HG03095 (cell line): ENCODE measurements at regions not wholly inside any gene's neighbourhood (a gene's known extent, or its start where the extent isn't known, plus 50 kb on each side); places are given as distances from the start of the nearest gene placed in this dataset.

Source experiments
- ATAC-seq: cut with Tn5 transposase; IDR thresholded peaks from one replicate; pipeline ENCODE4 v1.9.1; 2021; ENCODE audit warnings: moderate library complexity; ENCODE audit not compliant: unreplicated experiment

DNA sequence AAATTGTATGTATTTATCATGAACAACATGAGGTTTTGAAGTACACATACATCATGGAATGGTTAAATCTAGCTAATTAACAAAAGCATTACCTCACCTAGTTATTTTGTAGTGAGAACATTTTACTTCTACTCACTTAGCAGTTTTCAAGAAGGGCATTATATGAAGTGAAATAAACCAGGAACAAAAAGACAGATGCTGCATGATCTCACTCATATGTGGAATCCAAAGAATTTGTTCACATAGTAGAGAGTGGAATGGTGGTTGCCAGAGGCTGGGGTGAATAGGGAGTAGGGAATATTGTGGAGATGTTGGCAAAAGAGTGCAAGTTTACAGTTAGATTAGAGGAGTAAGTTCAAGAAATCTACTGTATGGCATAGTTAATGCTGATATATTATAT is 292.0 kb downstream of the ASXL3 start:
- no peak for ATAC-seq

- ATAC-seq = no peak
Measured at GRCh38 chr18:33866386-33866785, 288.4 kb downstream of the ASXL3 start.

DNA sequence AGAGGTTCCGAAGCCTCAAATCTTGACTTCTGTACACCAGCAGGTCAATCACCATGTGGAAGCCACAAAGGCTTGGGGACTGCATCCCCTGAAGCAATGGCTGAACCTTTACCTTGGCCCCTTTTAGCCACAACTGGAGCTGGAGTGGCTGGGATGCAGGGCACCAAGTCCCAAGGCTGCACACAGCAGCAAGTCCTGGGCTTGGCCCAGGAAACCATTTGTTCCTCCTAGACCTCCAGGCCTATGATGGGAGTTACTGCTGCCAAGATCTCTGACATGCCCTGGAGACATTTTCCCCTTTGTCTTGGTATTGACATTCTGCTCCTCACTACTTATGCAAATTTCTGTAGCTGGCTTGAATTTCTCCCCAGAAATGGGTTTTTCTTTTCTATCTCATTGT is 285.9 kb downstream of the ASXL3 start:
- no peak for ATAC-seq

- ATAC-seq = no peak
Measured at GRCh38 chr18:33854827-33855139, 276.8 kb downstream of the ASXL3 start.

- no peak for ATAC-seq
Measured at GRCh38 chr18:33854086-33854826, 276.2 kb downstream of the ASXL3 start.

DNA sequence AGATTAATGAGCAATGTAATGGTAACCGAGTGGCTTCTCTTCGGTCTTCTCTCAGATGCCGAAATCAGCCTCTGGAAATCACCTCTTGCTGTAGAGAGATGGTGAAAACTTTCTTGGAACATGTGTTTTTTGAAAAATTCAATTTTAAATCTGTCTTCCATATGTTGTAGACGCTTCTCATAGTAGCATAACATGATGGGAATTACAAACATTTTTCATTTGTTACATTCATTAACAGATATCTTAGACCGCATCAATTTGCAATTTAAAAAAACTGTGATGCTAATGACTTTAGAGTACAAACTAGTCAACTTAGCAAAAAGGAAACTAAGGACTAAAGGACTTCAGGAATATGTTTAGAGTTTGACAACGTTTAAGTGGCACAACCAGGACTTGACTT is 275.2 kb downstream of the ASXL3 start:
- ATAC-seq = no peak

- ATAC-seq = no peak
Measured at GRCh38 chr18:33851546-33852078, 273.6 kb downstream of the ASXL3 start.

DNA sequence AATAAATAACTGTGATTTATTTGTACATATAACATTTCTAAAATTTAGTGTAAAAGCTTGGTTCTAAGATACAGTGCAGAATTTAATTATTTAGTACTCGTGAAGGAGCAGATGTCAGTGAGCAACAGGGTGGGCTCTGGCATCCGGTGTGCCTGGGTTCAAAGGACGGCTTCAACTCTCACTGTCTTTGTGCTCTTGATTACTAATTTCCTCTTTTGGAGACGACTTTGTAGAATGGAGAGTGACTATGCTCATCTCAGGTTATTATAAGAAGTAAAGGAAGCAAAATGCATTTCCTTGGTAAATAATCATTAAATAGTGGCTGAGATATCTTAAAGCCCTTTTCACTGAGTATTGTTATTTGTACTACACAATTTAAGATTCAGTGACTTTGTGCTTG is 271.7 kb downstream of the ASXL3 start:
- ATAC-seq = no peak

DNA sequence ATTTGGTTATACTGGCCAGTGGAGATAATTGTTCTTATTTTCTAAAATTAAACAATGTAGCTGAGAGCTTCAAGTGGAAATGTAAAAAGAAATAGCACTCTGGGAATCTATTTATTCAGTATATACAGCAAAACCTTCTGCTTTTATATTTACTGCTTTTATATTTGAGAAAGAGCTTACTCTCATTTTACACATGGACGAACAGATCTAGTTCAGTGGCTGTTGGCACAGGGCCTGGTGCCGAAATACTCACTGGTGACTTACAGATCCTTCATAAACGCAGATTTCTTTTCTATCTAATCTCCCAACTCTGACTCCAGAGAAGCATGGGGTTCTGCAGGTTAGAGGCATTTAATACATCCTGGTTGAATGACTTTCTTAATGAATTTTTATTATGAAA is 266.2 kb downstream of the ASXL3 start:
- ATAC-seq = no peak

DNA sequence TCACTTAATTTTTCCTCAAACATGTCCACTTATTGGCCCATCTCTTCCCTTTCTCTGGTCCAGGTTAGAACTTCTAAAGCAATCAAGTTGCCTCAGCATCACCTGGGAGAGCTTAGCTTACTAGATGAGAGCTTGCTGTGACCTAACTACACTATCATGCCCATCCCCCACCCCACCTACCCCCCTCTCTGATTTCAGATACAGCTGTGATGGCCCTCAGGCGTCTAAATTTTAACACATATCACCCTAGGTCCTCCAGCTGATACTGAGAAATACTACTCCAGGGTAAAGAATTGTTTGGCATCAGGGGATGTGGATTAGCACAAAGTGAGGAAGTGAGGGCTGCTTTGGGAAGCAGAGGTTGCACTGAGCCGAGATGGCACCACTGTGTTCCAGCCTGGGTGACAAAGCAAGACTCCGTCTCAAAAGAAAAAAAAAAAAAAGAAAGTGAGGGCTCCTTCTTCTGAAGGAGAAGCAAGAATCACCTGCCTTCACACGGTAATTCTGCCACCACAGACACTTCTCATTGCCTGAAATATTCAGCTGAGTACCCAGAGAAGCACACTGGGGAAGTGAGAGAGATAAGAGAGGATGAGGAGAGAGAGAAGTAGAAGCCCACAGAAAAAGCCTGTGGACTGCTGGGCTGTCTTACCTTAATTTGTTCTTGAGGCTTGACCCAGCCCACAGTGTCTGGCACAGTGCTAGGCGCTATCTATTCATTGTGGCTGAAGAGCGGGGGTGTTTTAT is 263.4 kb downstream of the ASXL3 start:
- no peak for ATAC-seq

DNA sequence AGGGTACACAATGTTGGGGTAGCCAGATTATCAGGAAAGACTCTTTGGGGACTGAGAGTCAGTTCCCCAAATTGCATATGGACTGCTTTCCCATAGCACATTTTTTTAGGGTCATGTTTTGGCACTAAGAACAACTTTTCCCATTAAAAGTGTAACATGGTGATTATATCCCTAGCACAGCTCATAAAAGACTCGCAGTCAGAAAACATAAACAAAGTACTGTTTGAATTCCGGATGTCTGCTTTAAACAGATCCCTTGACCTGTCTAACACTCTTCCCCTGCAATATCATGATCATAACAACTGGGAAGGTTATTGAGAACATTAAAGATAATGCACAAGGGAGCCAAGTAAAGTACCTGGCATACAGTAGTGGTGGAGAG is 262.2 kb downstream of the ASXL3 start:
- no peak for ATAC-seq

- ATAC-seq = no peak
Measured at GRCh38 chr18:33839452-33840211, 261.6 kb downstream of the ASXL3 start.

GRCh38 chr18:33838054-33838453 is 260.0 kb downstream of the ASXL3 start:
- no peak for ATAC-seq

- ATAC-seq = no peak
Measured at GRCh38 chr18:33837191-33837590, 259.2 kb downstream of the ASXL3 start.

- no peak for ATAC-seq
Measured at GRCh38 chr18:33836564-33836963, 258.5 kb downstream of the ASXL3 start.

DNA sequence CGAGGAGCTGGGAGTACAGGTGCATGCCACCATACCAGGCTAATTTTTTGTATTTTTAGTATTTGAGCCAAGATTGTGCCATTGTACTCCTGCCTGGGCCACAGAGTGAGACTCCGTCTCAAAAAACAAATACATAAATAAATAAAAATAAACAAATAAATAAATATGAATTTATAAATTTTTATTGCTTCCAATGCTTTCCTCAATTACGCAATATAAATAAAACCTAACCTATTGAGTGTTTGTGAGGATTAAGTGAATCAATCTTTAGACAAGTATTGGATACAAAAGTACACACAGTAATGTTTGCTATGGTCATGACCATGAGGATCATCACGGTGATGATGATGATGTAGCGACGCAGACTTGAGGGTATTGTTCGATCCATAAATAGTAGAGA is 257.4 kb downstream of the ASXL3 start:
- ATAC-seq = no peak

GRCh38 chr18:33833842-33834241 is 255.8 kb downstream of the ASXL3 start:
- ATAC-seq = no peak

DNA sequence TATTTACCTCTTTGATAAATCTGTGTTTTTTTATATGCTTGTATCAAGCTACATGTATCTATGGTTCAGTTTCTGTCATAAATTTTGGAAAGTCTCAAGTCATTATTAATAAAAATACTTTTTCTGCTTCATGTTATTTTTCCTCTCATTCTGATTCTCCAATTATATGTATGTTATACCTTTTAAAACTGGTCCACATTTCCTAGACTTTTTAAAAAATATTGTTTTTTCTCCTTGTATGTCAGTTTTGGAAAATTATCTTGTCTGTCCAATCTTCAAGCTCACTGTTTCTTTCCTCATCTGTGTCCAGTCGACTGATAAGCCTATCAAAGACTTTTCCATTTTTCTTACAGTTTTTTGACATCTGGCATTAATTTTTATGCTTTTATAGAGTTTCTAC is 253.4 kb downstream of the ASXL3 start:
- no peak for ATAC-seq

DNA sequence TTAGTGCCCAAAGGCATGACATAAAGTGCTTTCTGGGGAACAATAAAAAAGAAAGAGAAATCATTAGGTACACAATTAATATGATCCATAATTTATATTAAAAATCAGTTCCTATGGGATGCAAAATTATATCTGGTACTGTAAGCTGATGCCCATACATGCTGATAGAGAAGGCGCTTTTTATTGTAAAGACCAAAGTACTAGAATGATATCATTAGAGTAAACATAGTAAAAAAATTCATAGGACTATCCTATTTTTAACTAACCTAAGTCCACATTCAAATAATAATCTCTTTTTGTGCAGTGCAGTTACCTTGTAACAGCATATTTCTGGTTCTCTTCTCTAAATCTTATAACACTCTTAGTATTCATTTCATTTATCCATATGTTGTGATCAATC is 252.2 kb downstream of the ASXL3 start:
- ATAC-seq = no peak

- no peak for ATAC-seq
Measured at GRCh38 chr18:33828949-33829348, 250.9 kb downstream of the ASXL3 start.

GRCh38 chr18:33826151-33826550 is 248.1 kb downstream of the ASXL3 start:
- no peak for ATAC-seq

DNA sequence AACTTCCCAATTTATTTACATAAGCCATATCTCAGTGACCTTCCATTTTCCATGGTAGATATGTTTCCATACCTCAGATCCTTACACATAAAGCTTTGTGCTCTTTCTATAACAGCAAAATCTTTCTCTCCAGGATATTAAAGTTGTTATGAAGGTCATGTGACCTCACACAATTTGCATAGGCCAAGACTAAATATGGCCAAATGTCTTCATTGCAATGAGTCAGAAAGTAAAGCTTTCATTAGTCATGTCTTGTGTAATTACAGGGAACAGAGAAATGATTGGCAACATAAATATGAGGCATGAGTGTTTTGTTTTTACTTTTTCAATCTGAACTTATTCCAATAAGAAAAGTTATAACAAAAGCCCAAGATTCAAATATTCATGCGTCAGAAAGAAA is 243.5 kb downstream of the ASXL3 start:
- ATAC-seq = no peak
